NB4 (cell line): ENCODE measurements at regions not wholly inside any gene's neighbourhood (a gene's known extent, or its start where the extent isn't known, plus 50 kb on each side); places are given as distances from the start of the nearest gene placed in this dataset.

Experiments used
- CTCF ChIP-seq: IDR thresholded peaks from one replicate; pipeline ENCODE4 v1.5.1; 2012; ENCODE audit warnings: low read depth, low read length
- POLR2A ChIP-seq: IDR thresholded peaks from 2 replicates; pipeline ENCODE4 v1.6.1; 2011; ENCODE audit warnings: mild to moderate bottlenecking; ENCODE audit not compliant: insufficient read length; ENCODE audit errors: extremely low read depth

- no peak for TF ChIP-seq CTCF
- no peak for TF ChIP-seq POLR2A
Measured at GRCh38 chr5:171701100-171701541, 84.5 kb upstream of the SMIM23 start.
